Activated T-helper 9 cell treated with anti-CD3 and anti-CD28 coated beads, Interleukin-2, amount 50 U/mL, for 16 hours (primary cell): ENCODE measurements at regions not wholly inside any gene's neighbourhood (a gene's known extent, or its start where the extent isn't known, plus 50 kb on each side); places are given as distances from the start of the nearest gene placed in this dataset.
"Not testable (repeated sequence)": the region's sequence is repeated elsewhere in the genome, so short reads cannot be mapped to it uniquely, and the experiment has no call there.

Experiments used
- DNase-seq: peaks from one replicate; pipeline ENCODE4 v3.0.0-alpha.2; 2020; ENCODE audit warnings: low read depth

GRCh38 chr3:20822251-20822650, 636.2 kb upstream of the SGO1 start:
- DNase-seq = no peak

GRCh38 chr3:20820872-20821271, 634.9 kb upstream of the SGO1 start:
- DNase-seq = not testable (repeated sequence)

GRCh38 chr3:20811631-20812030, 625.6 kb upstream of the SGO1 start:
- no peak for DNase-seq

GRCh38 chr3:20811006-20811405, 625.0 kb upstream of the SGO1 start:
- DNase-seq = no peak

- no peak for DNase-seq
These were observed 624.5 kb upstream of the SGO1 start for GRCh38 chr3:20810555-20810954.

- DNase-seq = no peak
These were observed 623.4 kb upstream of the SGO1 start for GRCh38 chr3:20809356-20809755.

GRCh38 chr3:20808864-20809263, 622.9 kb upstream of the SGO1 start:
- no peak for DNase-seq

GRCh38 chr3:20798666-20799065, 612.7 kb upstream of the SGO1 start:
- DNase-seq = no peak

GRCh38 chr3:20787005-20787404, 601.0 kb upstream of the SGO1 start:
- no peak for DNase-seq

GRCh38 chr3:20776692-20777091, 590.7 kb upstream of the SGO1 start:
- DNase-seq = no peak

- DNase-seq = no peak
These were observed 590.3 kb upstream of the SGO1 start for GRCh38 chr3:20776286-20776685.

GRCh38 chr3:20773320-20773984, 587.4 kb upstream of the SGO1 start:
- no peak for DNase-seq

- DNase-seq = no peak
These were observed 586.9 kb upstream of the SGO1 start for GRCh38 chr3:20772869-20773268.

GRCh38 chr3:20769430-20769829, 583.4 kb upstream of the SGO1 start:
- DNase-seq = no peak

GRCh38 chr3:20760981-20761380, 575.0 kb upstream of the SGO1 start:
- no peak for DNase-seq

- DNase-seq = no peak
These were observed 566.4 kb upstream of the SGO1 start for GRCh38 chr3:20752416-20752815.

GRCh38 chr3:20751296-20751695, 565.3 kb upstream of the SGO1 start:
- no peak for DNase-seq

- DNase-seq = no peak
These were observed 561.7 kb upstream of the SGO1 start for GRCh38 chr3:20747741-20748140.

- DNase-seq = no peak
These were observed 557.7 kb upstream of the SGO1 start for GRCh38 chr3:20743553-20744321.

GRCh38 chr3:20742903-20743552, 557.0 kb upstream of the SGO1 start:
- DNase-seq = no peak

- no peak for DNase-seq
These were observed 555.4 kb upstream of the SGO1 start for GRCh38 chr3:20741381-20741780.

GRCh38 chr3:20739814-20740213, 553.8 kb upstream of the SGO1 start:
- DNase-seq = no peak

GRCh38 chr3:20736287-20736852, 550.4 kb upstream of the SGO1 start:
- no peak for DNase-seq
